ENCODE measurements at regions not wholly inside any gene's neighbourhood (a gene's known extent, or its start where the extent isn't known, plus 50 kb on each side); places are given as distances from the start of the nearest gene placed in this dataset.

DNA sequence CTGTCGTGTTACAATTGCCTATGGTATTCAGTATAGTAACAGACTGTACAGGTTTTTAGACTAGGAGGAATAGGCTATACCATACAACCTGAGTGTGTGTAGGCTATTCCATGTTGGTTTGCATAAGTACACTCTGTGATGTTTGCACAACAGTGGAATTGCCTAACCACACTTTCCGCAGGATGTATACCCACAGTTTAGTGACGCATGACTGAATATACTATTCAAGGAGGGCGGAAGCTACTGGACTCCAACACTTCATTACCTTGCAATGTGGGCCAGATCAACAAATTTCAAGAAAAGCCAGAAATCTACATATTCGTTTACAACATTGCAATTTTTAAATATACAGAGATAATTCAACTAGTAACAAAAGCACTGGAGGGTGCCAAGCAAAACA, 317.2 kb downstream of the PDGFC start:
- TF ChIP-seq, protein P1, sequence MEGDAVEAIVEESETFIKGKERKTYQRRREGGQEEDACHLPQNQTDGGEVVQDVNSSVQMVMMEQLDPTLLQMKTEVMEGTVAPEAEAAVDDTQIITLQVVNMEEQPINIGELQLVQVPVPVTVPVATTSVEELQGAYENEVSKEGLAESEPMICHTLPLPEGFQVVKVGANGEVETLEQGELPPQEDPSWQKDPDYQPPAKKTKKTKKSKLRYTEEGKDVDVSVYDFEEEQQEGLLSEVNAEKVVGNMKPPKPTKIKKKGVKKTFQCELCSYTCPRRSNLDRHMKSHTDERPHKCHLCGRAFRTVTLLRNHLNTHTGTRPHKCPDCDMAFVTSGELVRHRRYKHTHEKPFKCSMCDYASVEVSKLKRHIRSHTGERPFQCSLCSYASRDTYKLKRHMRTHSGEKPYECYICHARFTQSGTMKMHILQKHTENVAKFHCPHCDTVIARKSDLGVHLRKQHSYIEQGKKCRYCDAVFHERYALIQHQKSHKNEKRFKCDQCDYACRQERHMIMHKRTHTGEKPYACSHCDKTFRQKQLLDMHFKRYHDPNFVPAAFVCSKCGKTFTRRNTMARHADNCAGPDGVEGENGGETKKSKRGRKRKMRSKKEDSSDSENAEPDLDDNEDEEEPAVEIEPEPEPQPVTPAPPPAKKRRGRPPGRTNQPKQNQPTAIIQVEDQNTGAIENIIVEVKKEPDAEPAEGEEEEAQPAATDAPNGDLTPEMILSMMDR (IDR thresholded peaks at IDR 0.05; ENCODE audit: insufficient read depth, low read length, missing control alignments) = no peak
- CTCF ChIA-PET = no interaction called here
- no peak overlapping the region for H3K4me3 ChIP-seq (ENCODE audit: low read depth, low read length)
- POLR2A ChIA-PET = no interaction called here
- no peak for DNase-seq (ENCODE audit: low read depth, low spot score)

DNA sequence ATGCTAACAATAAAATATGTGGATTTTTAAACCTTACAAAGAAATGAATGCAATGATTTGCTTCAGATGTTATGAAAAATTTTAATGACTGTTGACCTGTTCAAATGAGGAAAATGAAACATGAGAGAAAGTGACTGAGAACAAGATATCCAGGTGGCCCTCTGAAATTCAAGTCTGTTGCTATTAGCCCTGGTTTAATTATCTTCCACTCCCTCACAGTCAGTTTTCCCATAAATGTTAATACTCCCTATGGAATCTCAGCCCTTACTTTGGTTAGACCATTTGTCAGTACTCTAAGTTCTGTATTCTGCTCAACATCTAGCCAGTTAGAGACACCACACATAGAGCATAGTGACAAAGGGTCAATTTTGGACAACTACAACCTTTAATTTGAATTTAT, 327.8 kb downstream of the PDGFC start:
- TF ChIP-seq, protein P1 (IDR thresholded peaks at IDR 0.05; ENCODE audit: insufficient read depth, low read length, missing control alignments) = no peak
- DNase-seq (ENCODE audit: low read depth, low spot score) = no peak
- H3K4me3 ChIP-seq (ENCODE audit: low read depth, low read length) = no peak overlapping the region
- ChIA-PET POLR2A (no interaction called here), CTCF (interaction anchor here (1.1 kb wide), 1 partner anchor 35 kb away, joined by 3 read pairs; no protein-coding TSS in a partner anchor)

DNA sequence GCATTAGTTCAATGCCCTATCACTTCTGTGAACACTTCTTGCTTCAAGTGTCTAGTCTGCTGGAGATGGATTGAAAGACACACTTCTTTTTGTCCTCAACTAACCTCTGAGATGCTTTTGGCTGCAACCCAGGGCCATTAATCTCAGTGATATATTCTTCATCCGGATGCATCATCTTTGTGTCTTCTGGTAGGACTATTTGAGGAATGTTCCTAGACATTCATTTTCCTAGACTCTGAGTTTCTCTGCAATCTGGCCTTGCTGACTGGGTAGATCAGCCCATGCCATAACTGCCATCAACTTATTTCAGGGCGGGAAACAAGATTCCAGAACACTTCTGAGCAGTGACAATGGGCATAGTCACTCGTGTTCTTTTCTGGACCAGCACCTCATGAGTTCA, 329.4 kb downstream of the PDGFC start:
- POLR2A ChIA-PET = no interaction called here
- CTCF ChIA-PET = interaction anchor here (1.1 to 1.2 kb wide), 2 partner anchors 9 to 167 kb away, joined by 3 to 4 read pairs; no protein-coding TSS in a partner anchor
- DNase-seq (ENCODE audit: low read depth, low spot score) = no peak
- H3K4me3 ChIP-seq (ENCODE audit: low read depth, low read length) = no peak overlapping the region
- TF ChIP-seq, protein P1 (IDR thresholded peaks at IDR 0.05; ENCODE audit: insufficient read depth, low read length, missing control alignments) = no peak

DNA sequence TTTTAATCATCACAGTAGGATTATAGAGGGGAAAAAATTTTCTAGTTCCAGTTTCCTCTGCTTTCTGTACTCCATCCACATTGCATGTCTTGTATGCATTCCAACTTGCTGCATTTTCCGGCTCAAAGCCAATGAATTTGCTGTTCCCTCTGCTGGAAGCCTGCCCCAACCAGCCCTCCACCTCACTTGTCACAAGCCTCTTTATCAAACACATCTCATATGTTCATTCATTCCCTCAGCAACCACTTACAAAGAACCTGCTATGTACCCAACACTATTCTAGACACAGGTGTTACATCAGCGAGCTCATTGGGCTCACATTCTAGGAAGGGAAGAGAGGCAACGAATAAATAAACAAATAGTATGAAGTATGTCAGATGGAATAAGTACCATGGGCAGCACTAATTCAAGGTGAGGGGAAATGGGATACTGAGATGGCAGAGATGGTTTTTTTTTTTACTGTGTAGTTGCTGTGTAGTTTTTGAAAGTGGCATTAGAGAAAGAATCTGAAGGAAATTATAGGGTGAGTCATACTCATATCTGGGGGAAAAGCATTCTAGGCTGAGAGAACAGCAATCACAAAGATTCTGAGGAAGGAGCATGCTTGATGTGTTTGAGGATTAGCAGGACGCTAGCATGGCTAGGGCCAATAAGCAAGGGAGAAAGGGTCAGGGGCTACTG, 332.5 kb downstream of the PDGFC start:
- TF ChIP-seq, protein P1 (IDR thresholded peaks at IDR 0.05; ENCODE audit: insufficient read depth, low read length, missing control alignments) = no peak
- H3K4me3 ChIP-seq (ENCODE audit: low read depth, low read length) = no peak overlapping the region
- DNase-seq (ENCODE audit: low read depth, low spot score) = no peak
- CTCF ChIA-PET = no interaction called here
- POLR2A ChIA-PET = no interaction called here

DNA sequence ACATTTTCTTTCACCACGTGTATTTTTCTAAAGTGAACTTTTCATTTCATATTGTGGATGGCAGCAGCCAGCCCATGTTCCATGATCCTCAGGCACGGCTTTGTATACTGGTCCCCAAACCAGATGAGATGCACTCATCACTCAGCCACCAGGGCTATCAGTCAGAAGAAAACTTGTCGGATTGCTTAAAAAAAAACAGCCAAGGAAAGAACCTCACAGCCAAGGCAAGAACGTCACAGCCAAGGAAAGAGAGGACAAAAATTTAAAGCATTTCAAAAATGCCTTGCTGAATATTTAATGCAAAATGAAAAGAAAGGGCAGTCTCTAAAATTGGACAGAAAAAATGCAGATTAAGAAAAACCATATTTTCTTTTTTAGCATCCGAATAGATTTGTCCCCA, 333.3 kb downstream of the PDGFC start:
- POLR2A ChIA-PET = no interaction called here

DNA sequence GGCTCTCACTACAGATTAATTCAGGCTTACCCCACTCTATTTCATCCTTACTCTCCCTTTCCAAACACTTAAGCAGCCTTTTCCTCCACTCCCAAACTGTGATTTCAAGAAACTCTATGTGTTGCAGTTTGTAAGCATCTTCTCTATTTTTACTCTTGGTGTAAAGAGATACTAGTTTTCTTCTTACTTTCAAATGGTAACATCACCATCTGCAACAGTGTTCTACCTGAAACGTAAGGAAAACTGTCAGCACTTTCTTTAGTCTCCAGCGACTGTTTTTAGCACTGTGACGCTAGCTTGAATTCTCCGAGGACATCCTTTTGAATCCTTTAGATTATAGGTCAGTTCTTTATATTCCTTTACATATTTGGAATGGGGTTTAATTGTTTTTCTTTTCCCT, 335.2 kb downstream of the PDGFC start:
- no peak for DNase-seq (ENCODE audit: low read depth, low spot score)
- TF ChIP-seq, protein P1 (IDR thresholded peaks at IDR 0.05; ENCODE audit: insufficient read depth, low read length, missing control alignments) = no peak
- H3K4me3 ChIP-seq (ENCODE audit: low read depth, low read length) = no peak overlapping the region
- POLR2A ChIA-PET = no interaction called here
- CTCF ChIA-PET = interaction anchor here (1.2 to 1.7 kb wide), 3 partner anchors 10 to 332 kb away, joined by 3 to 6 read pairs (median 4); no protein-coding TSS in a partner anchor

More for the DNA sequence above, 333.3 kb downstream of the PDGFC start:
- CTCF ChIA-PET = interaction anchor here (1.7 kb wide), 1 partner anchor 330 kb away, joined by 6 read pairs; no protein-coding TSS in a partner anchor
- H3K4me3 ChIP-seq (ENCODE audit: low read depth, low read length) = no peak overlapping the region
- TF ChIP-seq, protein P1 (IDR thresholded peaks at IDR 0.05; ENCODE audit: insufficient read depth, low read length, missing control alignments) = no peak
- DNase-seq (ENCODE audit: low read depth, low spot score) = no peak

Data from AG04449 (cell line).